Osteoblast (primary cell): ENCODE measurements at regions not wholly inside any gene's neighbourhood (a gene's known extent, or its start where the extent isn't known, plus 50 kb on each side); places are given as distances from the start of the nearest gene placed in this dataset.

Experiments
- DNase-seq: peaks from one replicate; pipeline ENCODE4 v3.0.0; 2011; ENCODE audit warnings: low spot score, mixed read lengths; ENCODE audit not compliant: insufficient read length; ENCODE audit errors: missing footprints
- H2AFZ ChIP-seq: 2 replicates; pipeline ENCODE4 v1.6.0; 2011; ENCODE audit warnings: mild to moderate bottlenecking, low read length
- H3K27ac ChIP-seq: 2 replicates; pipeline ENCODE4 v1.5.1; 2011; ENCODE audit warnings: mild to moderate bottlenecking, low read depth, low read length, moderate library complexity
- H3K27me3 ChIP-seq: 2 replicates; pipeline ENCODE4 v1.6.0; 2012; ENCODE audit warnings: mild to moderate bottlenecking, control low read depth, inconsistent platforms, low read length, moderate library complexity; ENCODE audit not compliant: insufficient read depth
- H3K36me3 ChIP-seq: 2 replicates; pipeline ENCODE4 v1.5.1; 2011; ENCODE audit warnings: mild to moderate bottlenecking, low read length, control low read depth, moderate library complexity; ENCODE audit not compliant: insufficient read depth
- H3K4me1 ChIP-seq: 2 replicates; pipeline ENCODE4 v1.5.1; 2011; ENCODE audit warnings: mild to moderate bottlenecking, low read length, control low read depth, moderate library complexity; ENCODE audit not compliant: insufficient read depth
- H3K4me2 ChIP-seq: 2 replicates; pipeline ENCODE4 v1.6.0; 2011; ENCODE audit warnings: mild to moderate bottlenecking, low read length; ENCODE audit not compliant: insufficient read depth
- H3K4me3 ChIP-seq: fragments of 200-600 bp; sonication (generic); 3 replicates; pipeline ENCODE4 v1.5.1; 2012; ENCODE audit warnings: mild to moderate bottlenecking, low read length, inconsistent platforms; ENCODE audit not compliant: insufficient read depth
- H3K79me2 ChIP-seq: 2 replicates; pipeline ENCODE4 v1.6.0; 2012; ENCODE audit warnings: mild to moderate bottlenecking, low read length, control low read depth, inconsistent platforms; ENCODE audit not compliant: insufficient read depth
- H3K9me3 ChIP-seq: 2 replicates; pipeline ENCODE4 v1.5.1; 2011; ENCODE audit warnings: low read depth, low read length, control low read depth
- H4K20me1 ChIP-seq: 2 replicates; pipeline ENCODE4 v1.6.0; 2012; ENCODE audit warnings: mild to moderate bottlenecking, low read length, control low read depth; ENCODE audit not compliant: insufficient read depth
- CTCF ChIP-seq: IDR thresholded peaks from 2 replicates; pipeline ENCODE4 v1.5.1; 2011; ENCODE audit warnings: mild to moderate bottlenecking, low read depth, low read length, moderate library complexity; ENCODE audit errors: extremely low read depth

- no peak overlapping the region for H2AFZ ChIP-seq
- DNase-seq: peak; percentile 88
- H3K27ac ChIP-seq: peak overlapping the region; percentile 42
- peaks cover 37% of the 10 kb centered on the region for H3K4me1 ChIP-seq
- H4K20me1 ChIP-seq: no peaks in the 10 kb centered on the region
- peak overlapping the region; percentile 59 for H3K4me2 ChIP-seq
- no peak overlapping the region for H3K4me3 ChIP-seq
- no peaks in the 10 kb centered on the region for H3K79me2 ChIP-seq
- H3K27me3 ChIP-seq: no peaks in the 10 kb centered on the region
- no peaks in the 10 kb centered on the region for H3K36me3 ChIP-seq
- TF ChIP-seq CTCF: no peak
- no peaks in the 10 kb centered on the region for H3K9me3 ChIP-seq
Observed at GRCh38 chr15:100759698-100760356, 119.8 kb upstream of the ALDH1A3 start.

- Histone ChIP-seq H3K4me3 (no peak overlapping the region), H2AFZ (no peak overlapping the region), H4K20me1 (no peaks in the 10 kb centered on the region), H3K4me1 (peaks cover 43% of the 10 kb centered on the region), H3K27ac (no peak overlapping the region), H3K79me2 (no peaks in the 10 kb centered on the region), H3K27me3 (no peaks in the 10 kb centered on the region), H3K36me3 (no peaks in the 10 kb centered on the region), H3K4me2 (no peak overlapping the region), H3K9me3 (no peaks in the 10 kb centered on the region)
- peak; percentile 60 for DNase-seq
- TF ChIP-seq CTCF: no peak
Observed at GRCh38 chr15:100760357-100760903, 119.2 kb upstream of the ALDH1A3 start.

- Histone ChIP-seq H3K4me3 (no peak overlapping the region), H4K20me1 (no peaks in the 10 kb centered on the region), H3K36me3 (no peaks in the 10 kb centered on the region), H2AFZ (peak overlapping the region; percentile 32), H3K9me3 (no peaks in the 10 kb centered on the region), H3K79me2 (no peaks in the 10 kb centered on the region), H3K4me2 (no peak overlapping the region), H3K27ac (no peak overlapping the region), H3K4me1 (peaks cover 44% of the 10 kb centered on the region), H3K27me3 (no peaks in the 10 kb centered on the region)
- DNase-seq: peak; percentile 31
- TF ChIP-seq CTCF: no peak
Observed at GRCh38 chr15:100761290-100761935, 118.2 kb upstream of the ALDH1A3 start.

- H2AFZ ChIP-seq: no peak overlapping the region
- no peaks in the 10 kb centered on the region for H3K27me3 ChIP-seq
- DNase-seq: no peak
- H4K20me1 ChIP-seq: no peaks in the 10 kb centered on the region
- H3K4me3 ChIP-seq: no peak overlapping the region
- no peak overlapping the region for H3K4me2 ChIP-seq
- H3K79me2 ChIP-seq: no peaks in the 10 kb centered on the region
- H3K9me3 ChIP-seq: no peaks in the 10 kb centered on the region
- H3K27ac ChIP-seq: no peak overlapping the region
- peaks cover 44% of the 10 kb centered on the region for H3K4me1 ChIP-seq
- TF ChIP-seq CTCF: no peak
- H3K36me3 ChIP-seq: no peaks in the 10 kb centered on the region
Observed at GRCh38 chr15:100762289-100762688, 117.3 kb upstream of the ALDH1A3 start.
